ENCODE measurements at regions not wholly inside any gene's neighbourhood (a gene's known extent, or its start where the extent isn't known, plus 50 kb on each side); places are given as distances from the start of the nearest gene placed in this dataset.

DNA sequence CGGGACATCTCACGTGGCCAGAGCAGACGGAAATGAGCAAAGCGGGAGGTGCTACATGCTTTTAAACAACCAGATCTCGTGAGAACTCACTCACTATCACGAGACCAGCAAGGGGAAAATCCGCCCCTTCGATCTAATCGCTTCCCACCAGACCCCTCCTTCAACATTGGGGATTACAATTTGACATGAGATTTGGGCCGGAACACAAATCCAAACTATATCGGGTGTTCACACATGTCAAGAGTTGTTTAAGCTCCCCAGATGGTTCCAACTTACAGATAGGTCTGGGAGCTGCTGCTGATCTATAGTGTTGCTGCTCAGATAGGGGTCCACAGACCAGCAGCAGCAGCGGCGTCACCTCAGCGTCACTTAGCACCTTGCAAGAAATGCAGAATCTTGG lies 194.9 kb downstream of the GPAM start:
- no peak for DNase-seq (ENCODE audit: low spot score)

DNA sequence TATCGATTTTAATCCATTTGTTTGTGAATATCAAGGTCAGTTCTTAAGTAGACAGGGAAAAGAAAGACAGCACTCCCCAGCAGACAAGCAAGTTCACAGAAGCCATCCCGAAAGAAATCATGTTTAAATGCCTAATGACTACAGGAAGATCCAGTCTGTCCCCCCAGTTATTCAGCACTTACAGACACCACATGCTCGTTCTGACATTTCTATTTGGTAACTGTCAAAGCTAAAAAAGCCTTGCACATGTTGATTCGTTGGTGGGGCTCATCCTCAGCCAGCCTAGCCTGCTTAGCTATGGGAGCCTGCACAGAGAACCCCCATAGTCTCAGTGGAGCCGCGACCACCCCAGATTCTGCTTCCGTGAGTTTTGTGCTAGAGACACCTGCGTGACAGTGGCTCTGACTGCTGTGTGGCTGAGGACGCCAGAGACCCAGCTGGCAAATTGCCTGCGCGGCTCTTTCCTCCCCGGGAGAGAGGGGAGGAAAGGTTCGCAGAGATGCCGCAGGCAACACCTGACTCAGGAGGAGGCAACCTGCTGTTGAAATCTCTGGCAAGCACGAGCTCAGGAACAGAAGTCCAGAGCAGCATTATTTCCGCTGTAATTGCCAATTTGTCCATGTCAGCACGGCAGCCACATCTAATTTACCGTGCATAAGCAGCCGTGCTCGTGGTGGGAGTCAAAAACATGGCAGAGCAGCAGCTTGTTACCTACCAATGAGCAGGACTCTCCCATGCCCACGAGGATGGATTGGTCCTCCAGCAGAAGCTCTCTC lies 194.2 kb downstream of the GPAM start:
- no peak for DNase-seq (ENCODE audit: low spot score)

DNA sequence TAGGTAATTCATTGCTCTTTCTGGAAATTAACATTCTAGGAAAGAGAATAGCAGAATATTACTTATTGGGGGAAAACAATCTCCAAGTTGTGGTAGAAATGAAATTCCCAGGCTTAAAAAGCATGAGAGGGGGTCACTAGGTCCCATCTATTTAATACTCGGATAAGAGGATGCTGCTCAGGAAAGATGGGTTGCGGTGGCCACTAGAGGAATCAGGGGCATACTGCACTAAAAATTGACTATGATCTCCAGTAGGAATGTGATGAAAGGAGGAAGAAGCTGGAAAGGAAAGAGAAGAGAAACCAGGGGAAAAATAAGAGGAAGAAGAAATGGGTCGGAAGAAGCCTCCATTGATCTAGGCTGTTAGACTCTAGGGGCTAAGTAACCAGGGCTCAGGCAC lies 192.8 kb downstream of the GPAM start:
- DNase-seq (ENCODE audit: low spot score): no peak

DNA sequence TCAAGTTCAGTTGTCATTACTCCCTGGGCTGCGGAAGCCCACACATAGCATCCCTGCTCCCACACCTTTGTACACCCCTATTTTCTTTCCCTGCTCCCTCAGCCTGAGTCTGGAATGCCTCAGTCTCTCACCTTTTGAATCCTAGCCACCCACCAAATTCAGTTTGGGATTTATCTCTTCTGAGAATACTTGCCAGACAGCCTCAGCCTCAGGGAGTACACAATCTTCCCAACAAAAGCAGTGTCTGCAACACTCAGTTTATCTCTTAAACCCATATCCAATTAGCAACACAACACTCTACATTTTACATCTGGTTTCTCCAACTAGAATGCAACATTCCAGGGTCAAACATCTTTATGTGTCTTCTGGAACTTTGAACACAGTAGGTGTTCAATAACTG lies 190.2 kb downstream of the GPAM start:
- no peak for DNase-seq (ENCODE audit: low spot score)

DNA sequence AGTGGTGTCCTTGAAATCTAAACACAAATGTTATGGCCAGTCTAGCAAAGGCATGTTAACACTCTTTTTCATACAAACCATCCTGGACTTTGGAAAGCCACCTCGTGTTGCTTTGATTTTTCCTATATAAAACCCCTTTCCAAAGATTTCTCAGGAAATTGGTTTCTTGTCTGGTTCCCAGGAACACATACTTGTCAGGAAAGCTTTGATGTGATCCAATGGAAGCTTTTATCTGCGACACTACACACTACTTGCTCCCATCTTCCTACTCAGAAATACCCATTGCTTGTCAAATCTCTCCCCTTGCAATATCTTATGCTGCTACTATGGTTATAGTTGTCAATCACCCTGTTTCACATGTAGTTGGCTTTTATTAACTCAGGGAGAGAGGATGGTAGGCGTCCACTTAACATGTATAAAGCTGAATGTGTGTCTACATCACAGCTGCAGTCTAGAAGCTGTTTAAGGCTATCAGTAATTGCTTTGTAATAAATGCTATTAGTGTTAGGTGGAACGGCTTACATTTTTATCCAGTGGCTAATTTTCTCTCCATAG lies 189.6 kb downstream of the GPAM start:
- DNase-seq (ENCODE audit: low spot score): no peak

DNA sequence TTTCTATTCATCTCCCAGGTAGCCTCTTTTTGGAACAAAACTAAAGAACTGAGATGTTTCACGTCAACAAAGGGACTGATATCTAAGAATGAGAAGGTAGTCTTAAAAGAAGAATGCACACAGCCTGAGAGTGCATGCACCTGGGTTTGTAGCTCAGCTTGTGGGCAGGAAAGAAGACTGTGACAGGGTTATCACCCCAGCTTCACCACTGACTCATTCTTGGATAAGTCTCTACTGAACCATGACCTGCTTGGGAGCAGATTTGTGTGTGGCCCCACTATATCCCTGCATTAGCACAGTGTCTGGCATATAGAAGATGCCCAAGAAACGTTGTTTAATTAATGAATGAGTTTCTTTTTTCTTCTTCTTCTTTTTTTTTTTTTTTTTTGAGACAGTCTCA lies 187.5 kb downstream of the GPAM start:
- DNase-seq (ENCODE audit: low spot score): no peak

DNA sequence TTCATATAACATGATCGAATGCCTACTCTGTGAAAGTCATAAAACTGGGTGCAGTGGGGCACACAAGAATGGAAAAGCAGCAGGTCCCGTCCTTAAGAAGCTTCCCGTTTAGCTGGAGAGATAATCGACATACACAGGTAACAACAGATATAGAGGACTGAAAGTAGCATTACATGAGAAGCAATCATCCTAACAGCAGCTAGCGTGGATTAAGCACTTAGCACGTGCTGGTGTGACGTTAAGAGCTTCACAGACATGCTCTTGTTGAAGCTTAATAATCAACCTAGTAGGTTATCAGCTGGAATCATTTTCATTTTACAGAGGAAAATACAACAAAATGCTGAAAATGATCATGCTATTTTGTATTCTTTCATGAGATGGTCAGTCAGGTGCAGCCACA lies 184.8 kb downstream of the GPAM start:
- no peak for DNase-seq (ENCODE audit: low spot score)

DNA sequence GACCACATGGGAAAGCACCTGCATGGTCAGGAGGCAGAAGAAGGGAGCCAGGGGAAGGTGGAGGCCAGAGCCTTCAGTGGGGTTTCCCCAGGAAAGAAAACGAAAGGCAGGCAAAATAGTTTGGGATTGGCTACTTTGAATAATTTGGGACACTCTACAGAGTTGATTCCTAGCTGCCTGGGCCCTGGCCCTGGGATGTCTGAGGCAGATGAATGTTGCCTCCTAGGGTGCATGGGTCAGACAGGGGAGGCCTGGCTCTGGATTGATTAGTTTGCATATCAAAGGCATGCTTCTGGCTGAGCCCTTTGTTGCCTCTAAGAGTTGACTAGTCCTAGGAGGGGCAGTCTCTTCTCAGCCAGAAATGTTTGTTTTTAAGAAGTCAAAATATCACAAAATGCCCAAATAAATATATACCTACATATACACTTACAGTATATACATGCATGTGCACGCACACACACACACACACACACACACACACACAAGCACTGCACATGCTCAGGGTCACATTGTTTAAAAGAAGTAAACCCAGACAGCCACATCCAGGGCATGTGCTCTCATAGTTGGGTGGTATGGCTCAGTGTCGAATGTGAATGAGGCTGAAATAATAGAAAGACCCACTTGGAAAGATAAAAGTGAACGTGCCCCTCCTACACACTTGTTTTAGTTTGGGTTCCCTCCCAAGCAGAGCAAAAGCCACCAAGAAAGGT lies 184.2 kb downstream of the GPAM start:
- DNase-seq (ENCODE audit: low spot score): no peak

DNA sequence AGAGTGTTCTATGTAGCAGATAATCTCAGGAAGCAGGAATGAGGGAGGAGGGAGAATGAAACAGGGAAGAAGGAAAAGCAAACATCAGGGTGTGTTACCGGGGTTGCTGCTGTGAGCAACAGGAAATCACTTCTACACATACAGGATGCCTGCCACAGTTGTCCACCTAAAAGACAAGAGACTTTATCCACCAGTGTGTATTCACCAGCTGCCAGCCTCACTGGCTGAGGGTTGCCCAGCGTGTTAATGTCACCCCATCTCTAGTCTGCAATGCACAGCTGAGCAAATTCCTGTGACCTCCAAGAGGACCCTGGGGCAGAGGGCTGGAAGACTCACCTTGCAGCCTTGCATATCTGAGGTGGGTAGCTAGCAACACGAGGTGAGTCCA lies 183.7 kb downstream of the GPAM start:
- no peak for DNase-seq (ENCODE audit: low spot score)

DNA sequence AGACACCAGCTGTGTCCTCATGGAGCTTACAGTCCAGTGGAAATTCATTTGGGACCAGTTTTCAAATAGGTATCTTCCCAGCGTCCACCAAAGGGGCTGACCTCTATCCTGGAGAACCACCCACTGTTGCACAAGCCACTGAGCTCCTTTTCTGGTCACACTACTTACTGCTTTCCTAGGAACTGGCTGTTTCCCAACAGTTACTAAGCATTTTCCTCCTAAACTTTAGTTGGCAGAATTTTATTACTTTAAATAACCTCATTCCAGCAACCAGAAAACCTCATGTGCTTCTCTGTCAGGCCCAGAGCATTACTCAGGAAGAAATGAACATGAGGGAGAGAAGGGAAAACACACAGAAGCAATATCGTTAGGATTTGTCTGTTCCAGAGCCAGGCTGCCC lies 183.1 kb downstream of the GPAM start:
- DNase-seq (ENCODE audit: low spot score): no peak

DNA sequence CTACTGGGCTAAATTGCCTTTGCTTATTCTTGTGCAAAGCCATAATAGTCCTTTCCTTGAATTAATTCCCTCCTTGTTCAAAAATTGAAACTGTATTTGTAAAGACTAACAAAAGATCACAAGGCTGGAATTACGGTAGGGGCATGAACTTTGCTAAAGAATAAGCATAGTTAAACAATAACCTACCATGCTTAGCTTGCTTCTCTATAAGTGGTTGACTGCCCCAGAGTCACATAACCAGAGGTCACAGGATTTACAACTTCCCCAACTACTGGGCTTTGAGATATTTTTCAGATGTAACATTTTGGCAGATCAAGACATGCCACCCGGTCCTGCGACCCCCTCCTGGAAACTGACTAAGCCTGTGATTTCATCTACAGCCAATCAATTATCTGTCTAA lies 181.4 kb downstream of the GPAM start:
- DNase-seq (ENCODE audit: low spot score): no peak

DNA sequence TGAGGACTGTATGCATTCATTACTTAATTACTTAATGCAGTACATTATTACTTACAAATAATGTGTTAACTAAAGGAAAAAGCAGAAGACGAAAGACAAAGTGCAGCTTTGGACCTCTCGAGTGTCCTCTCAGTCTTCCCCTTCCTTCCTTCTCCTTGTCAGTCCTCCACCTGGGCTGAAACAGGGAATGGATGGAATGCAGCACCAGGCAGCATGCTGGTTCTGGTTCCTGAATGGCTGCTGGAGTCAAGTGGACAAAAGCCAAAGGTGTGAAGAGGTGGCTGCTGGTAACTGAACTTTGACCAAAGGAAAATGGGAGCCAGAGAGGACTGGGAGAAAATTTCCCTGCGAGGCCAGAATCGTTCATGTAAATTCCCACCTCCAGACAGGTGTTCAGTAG lies 179.5 kb downstream of the GPAM start:
- no peak for DNase-seq (ENCODE audit: low spot score)

DNA sequence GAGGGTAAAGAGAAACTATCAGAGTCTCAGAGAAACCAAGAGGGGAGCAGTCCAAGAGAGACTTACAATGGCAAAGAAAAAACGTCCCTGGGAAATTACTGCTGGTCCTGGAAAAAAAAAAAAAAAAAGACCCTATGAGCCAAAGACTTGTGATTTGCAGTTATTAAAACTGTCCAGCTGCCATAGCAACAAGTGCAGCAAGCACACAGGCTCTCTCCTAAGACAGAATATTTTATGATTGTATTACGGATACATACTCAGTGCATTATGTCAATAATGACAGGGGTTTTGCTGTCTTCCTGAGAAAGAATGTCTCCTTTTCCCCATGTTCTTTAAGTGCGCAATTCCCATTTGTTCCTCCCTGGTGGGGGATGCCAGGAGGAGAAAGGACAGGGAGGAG lies 178.5 kb downstream of the GPAM start:
- no peak for DNase-seq (ENCODE audit: low spot score)

DNA sequence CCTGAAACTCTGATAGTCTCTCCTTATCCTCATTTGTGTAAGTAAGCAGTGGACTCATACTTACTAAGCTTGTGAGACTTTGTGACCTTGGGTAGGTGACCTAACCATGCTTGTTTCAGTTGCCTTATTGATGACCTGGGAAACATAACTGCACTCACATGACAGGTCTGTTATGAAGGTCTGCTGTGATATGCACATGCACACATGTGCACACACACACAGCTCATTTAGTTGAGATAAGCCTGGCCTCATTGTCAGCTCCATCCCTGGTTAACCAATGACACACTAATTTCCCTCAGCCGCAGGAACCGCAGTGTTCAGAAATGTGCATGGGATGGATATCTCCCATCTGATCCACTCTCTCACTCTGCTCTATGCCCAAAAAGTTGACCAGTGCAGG lies 177.2 kb downstream of the GPAM start:
- DNase-seq (ENCODE audit: low spot score): no peak

DNA sequence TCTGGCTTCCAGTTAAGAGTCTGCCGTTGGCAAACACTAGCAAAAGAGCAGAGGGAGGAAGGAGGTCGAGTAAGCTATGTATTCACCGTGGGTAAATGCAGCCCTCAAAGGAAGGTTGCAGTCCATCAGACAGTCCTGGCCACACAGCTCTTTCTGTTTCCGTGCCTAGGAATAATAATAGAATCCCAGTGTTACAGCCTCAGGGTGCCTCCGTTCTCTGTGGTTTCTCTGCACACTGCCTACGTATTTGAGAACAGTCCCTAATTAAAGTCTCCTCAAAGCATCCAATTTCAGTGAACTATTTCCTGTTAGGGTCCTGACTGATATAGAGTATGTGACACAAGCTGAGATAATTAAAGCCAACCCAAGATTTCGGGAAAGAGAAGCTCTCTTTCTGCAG lies 176.7 kb downstream of the GPAM start:
- no peak for DNase-seq (ENCODE audit: low spot score)

DNA sequence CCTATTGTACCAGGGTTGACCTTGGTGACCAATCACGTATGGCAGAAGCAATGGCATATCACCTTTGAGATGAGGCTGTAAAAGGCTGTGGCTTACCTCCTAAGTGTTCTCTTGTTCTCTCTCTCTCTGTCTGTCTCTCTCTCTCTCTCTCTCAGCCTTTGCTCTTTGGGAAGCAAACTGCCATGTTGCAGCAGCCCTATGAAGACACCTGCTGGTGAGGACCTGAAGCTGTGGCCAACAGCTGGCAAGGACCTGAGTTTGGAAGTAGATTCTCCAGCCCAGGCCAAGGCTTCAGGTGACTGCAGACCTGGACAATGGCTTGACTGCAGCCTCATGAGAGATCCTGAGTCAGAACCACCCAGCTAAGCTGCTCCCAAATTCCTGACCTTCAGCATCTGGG lies 161.4 kb downstream of the GPAM start:
- no peak for DNase-seq (ENCODE audit: low spot score)

DNA sequence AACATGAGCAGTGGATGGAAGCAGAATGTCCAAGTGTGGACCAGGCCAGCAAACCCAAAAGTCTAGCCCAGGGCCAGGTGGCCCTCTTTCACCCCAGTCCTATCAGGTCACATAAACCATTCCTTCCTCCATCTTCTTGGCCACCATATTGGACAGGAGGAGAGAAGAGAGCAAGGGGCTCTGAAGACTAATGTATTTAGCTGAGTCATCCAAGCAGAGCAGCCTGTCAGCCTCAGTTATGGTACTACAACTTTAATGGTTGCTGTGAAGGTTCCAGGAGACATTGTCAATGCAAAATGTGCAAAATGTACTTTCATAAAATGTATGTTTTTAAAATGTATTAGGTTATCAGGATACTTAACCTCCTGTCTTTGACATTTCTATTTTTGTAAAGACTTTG lies 159.5 kb downstream of the GPAM start:
- DNase-seq (ENCODE audit: low spot score): no peak

DNA sequence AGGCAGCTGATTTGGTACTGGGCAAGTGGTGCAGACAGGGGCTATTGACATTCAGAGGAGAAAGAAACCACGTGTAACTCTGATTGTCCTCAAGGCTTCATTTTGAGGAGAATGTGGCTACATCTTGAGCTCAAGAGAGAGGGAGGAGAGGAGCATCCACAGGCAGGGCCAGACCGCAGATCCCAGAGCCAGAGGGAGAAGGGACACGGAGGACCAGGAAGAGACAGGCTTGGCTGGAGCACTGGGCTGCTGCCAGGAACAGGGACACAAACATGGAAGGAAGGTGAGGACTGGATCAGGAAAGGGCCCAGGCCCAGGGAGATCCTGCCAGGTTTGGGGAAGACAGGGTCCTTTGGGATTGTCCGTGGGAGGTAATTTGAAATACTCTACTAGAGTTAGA lies 158.3 kb downstream of the GPAM start:
- DNase-seq (ENCODE audit: low spot score): no peak

DNA sequence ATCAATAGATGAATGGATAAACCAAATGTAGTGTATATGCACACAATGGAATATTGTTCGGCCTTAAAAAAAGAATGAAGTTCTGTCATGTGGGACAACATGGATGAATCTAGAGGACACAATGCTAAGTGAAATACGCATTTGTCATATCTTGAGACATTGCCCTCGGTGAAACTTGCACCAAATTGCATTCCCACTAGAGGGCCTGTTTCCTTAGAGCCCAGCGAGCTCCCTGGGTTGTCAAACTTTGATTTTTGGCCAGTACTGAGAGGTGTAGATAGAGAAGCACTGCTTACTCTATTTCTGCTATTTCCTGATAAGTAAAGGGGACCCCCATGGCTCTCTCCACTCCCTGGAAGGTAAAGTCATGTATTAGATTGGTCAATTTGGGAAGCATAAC lies 157.1 kb downstream of the GPAM start:
- DNase-seq (ENCODE audit: low spot score): no peak

DNA sequence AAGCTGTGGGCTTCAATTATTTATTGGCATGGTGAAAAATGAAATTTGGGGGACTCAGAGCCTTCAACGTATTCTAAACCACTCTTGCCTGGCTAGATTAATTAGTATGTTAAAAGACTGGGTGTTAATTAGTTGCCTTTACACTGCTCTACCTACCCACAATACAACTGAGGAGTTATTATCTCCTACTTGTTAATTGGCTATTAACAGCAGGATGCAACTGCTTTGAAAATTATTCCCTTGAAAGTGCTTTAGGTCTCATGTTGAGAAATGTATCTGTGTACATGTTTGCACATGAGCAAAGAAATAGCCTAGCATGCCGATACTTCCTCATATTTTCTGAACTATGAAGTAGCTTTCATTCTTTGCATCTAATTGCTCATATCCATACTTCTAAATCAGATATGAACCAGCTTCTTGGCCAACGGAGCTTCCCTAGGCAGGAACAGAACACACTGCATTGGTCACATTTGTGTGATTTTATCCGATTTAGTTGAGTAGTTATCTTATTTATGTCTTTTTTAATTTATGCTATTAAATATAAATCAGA lies 155.8 kb downstream of the GPAM start:
- no peak for DNase-seq (ENCODE audit: low spot score)

DNA sequence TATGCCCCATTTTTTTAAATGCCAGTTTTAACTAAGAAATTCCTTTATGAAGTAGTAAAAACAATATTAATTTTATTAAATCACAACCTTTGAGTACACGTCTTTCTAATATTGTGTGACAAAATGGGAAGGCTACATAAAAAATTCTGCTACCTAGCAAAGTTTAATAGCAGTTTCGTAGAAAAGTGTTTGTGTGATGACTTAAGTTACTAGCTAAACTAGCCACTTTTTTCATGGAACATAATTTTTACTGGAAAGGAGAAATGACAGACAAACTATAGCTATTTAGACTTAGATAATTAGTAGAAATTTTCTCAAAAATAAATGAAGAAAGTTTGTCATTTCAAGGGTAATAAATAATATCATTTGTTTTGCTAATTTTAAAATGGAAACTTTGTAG lies 153.1 kb downstream of the GPAM start:
- no peak for DNase-seq (ENCODE audit: low spot score)

DNA sequence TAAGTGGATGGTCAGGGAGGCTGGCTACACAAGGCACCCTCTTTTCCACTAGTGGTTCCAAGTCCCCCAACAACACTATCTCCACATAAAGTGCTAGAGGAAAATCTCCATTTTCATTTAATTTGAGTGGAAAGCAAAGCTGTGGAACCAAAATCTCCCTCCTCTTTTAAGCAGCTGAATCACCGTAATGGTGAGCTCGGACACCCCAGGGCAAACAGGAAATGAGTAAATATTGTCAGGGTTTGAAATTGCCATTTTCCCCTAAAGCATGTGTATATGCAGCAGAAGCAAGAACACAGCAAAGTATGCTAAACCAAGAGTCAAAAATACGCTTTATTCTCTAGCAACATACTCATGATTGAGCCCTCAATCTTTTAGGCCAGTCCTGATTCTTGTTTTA lies 143.7 kb downstream of the GPAM start:
- no peak for DNase-seq (ENCODE audit: low spot score)

DNA sequence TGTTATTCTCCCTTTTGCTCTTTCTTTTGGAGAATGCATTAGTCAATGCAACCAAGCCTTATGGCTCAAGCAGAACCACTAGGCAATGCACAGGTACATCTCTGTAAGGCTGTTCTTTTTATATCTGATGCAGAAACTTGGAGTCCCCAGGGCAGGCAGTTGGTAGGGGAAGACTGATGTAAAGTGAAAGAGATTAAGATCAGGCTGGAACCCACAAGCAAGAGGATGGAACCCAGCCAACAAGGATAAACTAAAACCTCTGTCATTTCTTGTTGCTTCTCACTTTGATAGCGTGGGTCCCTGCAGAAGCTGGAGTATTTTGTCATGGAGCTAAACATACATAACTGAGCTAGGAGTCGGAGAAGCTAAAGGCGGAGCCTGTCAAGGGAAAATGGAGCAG lies 142.9 kb downstream of the GPAM start:
- no peak for DNase-seq (ENCODE audit: low spot score)
